ENCODE measurements at regions not wholly inside any gene's neighbourhood (a gene's known extent, or its start where the extent isn't known, plus 50 kb on each side); places are given as distances from the start of the nearest gene placed in this dataset.

DNA sequence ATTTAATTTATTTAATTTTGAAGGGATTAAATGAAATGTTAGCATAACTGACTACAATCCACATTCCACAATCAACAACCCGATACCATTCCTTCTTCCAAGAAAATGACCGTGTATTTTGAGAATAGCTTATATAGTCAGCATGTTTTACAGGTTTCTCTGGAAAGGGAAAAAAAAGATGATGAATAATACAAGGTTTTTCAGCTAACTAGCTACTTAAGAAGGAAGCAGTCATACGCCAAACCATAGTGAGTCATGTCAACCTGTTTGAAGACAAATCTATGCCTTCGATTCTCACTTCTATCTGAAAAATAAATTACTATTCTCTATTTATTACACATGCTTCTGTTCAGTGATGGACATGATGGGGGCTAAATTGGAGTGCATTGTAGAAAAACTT is 258.6 kb downstream of the EFNB2 start:
- TF ChIP-seq, protein P1, sequence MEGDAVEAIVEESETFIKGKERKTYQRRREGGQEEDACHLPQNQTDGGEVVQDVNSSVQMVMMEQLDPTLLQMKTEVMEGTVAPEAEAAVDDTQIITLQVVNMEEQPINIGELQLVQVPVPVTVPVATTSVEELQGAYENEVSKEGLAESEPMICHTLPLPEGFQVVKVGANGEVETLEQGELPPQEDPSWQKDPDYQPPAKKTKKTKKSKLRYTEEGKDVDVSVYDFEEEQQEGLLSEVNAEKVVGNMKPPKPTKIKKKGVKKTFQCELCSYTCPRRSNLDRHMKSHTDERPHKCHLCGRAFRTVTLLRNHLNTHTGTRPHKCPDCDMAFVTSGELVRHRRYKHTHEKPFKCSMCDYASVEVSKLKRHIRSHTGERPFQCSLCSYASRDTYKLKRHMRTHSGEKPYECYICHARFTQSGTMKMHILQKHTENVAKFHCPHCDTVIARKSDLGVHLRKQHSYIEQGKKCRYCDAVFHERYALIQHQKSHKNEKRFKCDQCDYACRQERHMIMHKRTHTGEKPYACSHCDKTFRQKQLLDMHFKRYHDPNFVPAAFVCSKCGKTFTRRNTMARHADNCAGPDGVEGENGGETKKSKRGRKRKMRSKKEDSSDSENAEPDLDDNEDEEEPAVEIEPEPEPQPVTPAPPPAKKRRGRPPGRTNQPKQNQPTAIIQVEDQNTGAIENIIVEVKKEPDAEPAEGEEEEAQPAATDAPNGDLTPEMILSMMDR (IDR thresholded peaks at IDR 0.05) = no peak
- H3K4me3 ChIP-seq (ENCODE audit: low read depth in 1 of 2, low read length in 1 of 2) = no peak overlapping the region
- H3K36me3 ChIP-seq = no peaks in the 10 kb centered on the region
- no peak overlapping the region for H3K27ac ChIP-seq
- no peaks in the 10 kb centered on the region for H3K27me3 ChIP-seq
- H3K4me1 ChIP-seq (ENCODE audit: control insufficient read depth in 1 of 2, insufficient read depth in 1 of 2, low read depth in 1 of 2, low read length in 1 of 2) = no peaks in the 10 kb centered on the region
- no peaks in the 10 kb centered on the region for H3K9me3 ChIP-seq

DNA sequence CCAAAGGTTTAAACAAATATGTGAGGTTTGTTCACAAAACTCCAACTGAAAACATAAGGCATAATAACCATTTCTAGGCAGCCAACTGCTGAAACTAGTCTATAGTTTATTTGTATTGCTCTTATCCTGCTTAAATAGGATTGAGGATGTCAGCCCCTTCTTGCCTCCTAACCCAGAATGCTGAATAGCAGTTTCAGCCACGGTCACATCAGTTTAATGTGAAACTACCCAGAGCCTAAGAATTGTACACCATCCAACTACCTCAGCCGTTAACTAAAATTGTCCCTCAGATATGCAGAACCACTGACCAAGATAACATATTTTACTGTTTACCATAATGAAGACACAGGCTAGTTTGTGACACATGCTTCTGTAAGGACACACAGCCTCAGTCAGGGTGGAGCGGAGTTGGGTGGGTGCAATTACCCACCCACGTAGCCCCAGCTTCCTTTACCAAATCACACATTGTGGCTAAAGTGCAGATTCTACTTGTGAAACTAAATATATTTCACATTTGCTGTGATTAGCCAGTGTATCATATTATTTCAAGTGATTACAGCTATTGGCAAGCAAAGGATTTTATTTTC is 259.9 kb downstream of the EFNB2 start:
- no peak overlapping the region for H3K27ac ChIP-seq
- H3K4me1 ChIP-seq (ENCODE audit: control insufficient read depth in 1 of 2, insufficient read depth in 1 of 2, low read depth in 1 of 2, low read length in 1 of 2) = no peaks in the 10 kb centered on the region
- no peaks in the 10 kb centered on the region for H3K36me3 ChIP-seq
- no peak overlapping the region for H3K4me3 ChIP-seq (ENCODE audit: low read depth in 1 of 2, low read length in 1 of 2)
- H3K27me3 ChIP-seq = no peaks in the 10 kb centered on the region
- TF ChIP-seq, protein P1 (IDR thresholded peaks at IDR 0.05) = no peak
- no peaks in the 10 kb centered on the region for H3K9me3 ChIP-seq

DNA sequence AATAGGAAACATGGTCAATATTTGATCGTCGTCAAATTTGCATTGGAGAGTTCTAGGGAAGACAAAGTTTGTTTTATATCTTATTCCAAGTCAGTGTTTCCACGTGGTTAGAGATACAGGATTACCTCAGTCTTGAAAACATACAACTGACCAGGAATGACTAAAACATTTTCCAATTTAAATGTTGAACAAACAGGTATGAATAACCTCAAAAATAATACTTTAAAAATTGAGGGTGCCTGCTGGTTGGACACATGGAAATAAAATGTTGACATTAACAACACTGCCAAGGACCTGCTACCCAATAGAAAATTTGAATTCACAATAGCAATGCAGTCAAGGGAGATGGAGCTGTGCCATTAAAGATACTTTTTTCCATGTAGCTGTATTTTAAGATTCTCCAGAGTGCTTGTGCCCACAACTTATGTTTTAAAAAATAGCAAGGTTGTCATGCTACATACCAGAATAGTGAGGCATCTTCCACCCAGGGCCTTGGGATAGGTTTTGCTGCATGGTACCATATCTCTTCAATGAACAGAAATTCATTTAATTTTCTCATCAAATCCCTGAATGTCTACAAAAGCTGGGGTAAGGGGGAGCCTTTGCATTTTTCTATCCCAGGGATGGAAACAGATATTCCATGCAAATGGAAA is 260.8 kb downstream of the EFNB2 start:
- TF ChIP-seq, protein P1 (IDR thresholded peaks at IDR 0.05) = no peak
- no peak overlapping the region for H3K4me3 ChIP-seq (ENCODE audit: low read depth in 1 of 2, low read length in 1 of 2)
- no peaks in the 10 kb centered on the region for H3K9me3 ChIP-seq
- H3K27ac ChIP-seq = no peak overlapping the region
- no peaks in the 10 kb centered on the region for H3K4me1 ChIP-seq (ENCODE audit: control insufficient read depth in 1 of 2, insufficient read depth in 1 of 2, low read depth in 1 of 2, low read length in 1 of 2)
- no peaks in the 10 kb centered on the region for H3K27me3 ChIP-seq
- no peaks in the 10 kb centered on the region for H3K36me3 ChIP-seq

DNA sequence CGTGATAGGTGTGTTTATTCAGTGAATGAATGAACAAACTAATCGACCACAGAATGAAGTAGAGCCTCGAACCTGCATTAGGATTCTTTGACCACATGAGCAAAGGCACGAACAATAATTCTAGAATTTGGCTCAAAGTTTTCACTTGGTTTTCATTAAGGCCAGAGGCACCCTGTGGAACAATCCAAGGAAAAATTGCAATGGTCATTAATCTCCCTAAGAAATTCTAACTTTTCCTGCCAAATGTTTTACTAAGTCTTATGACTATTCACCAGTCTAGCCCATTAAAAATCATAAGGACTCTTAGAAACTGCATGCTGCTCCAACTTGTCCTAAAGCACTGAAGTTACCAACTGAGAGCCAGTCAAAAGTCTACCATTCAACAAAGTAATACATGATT is 271.7 kb downstream of the EFNB2 start:
- Histone ChIP-seq H3K4me3 (ENCODE audit: low read depth in 1 of 2, low read length in 1 of 2) (no peak overlapping the region), H3K9me3 (no peaks in the 10 kb centered on the region), H3K27me3 (no peaks in the 10 kb centered on the region), H3K27ac (no peak overlapping the region), H3K36me3 (no peaks in the 10 kb centered on the region), H3K4me1 (ENCODE audit: control insufficient read depth in 1 of 2, insufficient read depth in 1 of 2, low read depth in 1 of 2, low read length in 1 of 2) (no peaks in the 10 kb centered on the region)
- TF ChIP-seq, protein P1 (IDR thresholded peaks at IDR 0.05) = no peak

DNA sequence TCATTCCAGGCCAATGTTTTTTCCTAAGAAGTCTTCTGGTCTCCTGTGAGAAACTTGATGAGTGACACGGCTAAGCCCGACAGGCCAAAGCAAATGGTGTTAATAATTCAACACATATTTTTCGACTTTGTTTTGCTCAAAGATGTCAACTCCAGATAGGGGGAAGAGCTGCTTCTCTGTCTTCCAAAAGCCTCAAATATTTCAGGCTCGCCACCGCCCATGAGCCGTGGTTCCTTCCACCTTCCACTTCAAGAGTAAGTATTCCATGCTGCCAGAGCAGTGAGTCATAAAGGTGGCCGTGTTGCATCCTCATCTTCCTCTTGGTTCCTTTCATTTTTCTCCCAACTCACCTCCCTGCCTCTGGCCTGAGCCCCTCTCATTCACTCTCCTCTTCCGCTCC is 272.6 kb downstream of the EFNB2 start:
- no peaks in the 10 kb centered on the region for H3K27me3 ChIP-seq
- H3K4me1 ChIP-seq (ENCODE audit: control insufficient read depth in 1 of 2, insufficient read depth in 1 of 2, low read depth in 1 of 2, low read length in 1 of 2) = no peaks in the 10 kb centered on the region
- TF ChIP-seq, protein P1 (IDR thresholded peaks at IDR 0.05) = no peak
- no peaks in the 10 kb centered on the region for H3K9me3 ChIP-seq
- H3K4me3 ChIP-seq (ENCODE audit: low read depth in 1 of 2, low read length in 1 of 2) = no peak overlapping the region
- no peaks in the 10 kb centered on the region for H3K36me3 ChIP-seq
- no peak overlapping the region for H3K27ac ChIP-seq

All from neutrophil (primary cell).